Keratinocyte (primary cell): ENCODE measurements at regions not wholly inside any gene's neighbourhood (a gene's known extent, or its start where the extent isn't known, plus 50 kb on each side); places are given as distances from the start of the nearest gene placed in this dataset.

ENCODE experiments used
- CTCF ChIP-seq, 3 experiments: IDR thresholded peaks in 1 of 3; conservative IDR thresholded peaks in 1 of 3; optimal IDR thresholded peaks in 1 of 3; 2 replicates in 2 of 3; 3 replicates in 1 of 3; pipeline versions ENCODE3 to v1.5.1; 2011; ENCODE audit warnings: low read length in 3 of 3, mild to moderate bottlenecking in 3 of 3, moderate library complexity in 2 of 3, control low read depth in 1 of 3, inconsistent platforms in 1 of 3; ENCODE audit not compliant: insufficient read depth in 2 of 3; ENCODE audit errors: extremely low read depth in 1 of 3
- EZH2 ChIP-seq: IDR thresholded peaks from one replicate; pipeline ENCODE4 v1.6.1; 2012; ENCODE audit warnings: inconsistent platforms, mild to moderate bottlenecking, low read length, moderate library complexity

- no peak for TF ChIP-seq CTCF (optimal IDR thresholded peaks at IDR 0.05 in 1 of 3, IDR thresholded peaks at IDR 0.05 in 1 of 3, conservative IDR thresholded peaks at IDR 0.05 in 1 of 3; ENCODE audit: extremely low read depth in 1 of 3, insufficient read depth in 2 of 3, low read length in 3 of 3)
- TF ChIP-seq EZH2 = no peak
These were observed 529.2 kb downstream of the EPHB1 start for GRCh38 chr3:135324301-135324700.
